ENCODE measurements at regions not wholly inside any gene's neighbourhood (a gene's known extent, or its start where the extent isn't known, plus 50 kb on each side); places are given as distances from the start of the nearest gene placed in this dataset.

- TF ChIP-seq POLR2AphosphoS5 (IDR thresholded peaks at IDR 0.05; ENCODE audit: low read depth) (no peak), CTCF (IDR thresholded peaks at IDR 0.05; ENCODE audit: insufficient read depth, low read length) (no peak)
Observed at GRCh38 chr4:43485196-43485595, 592.7 kb downstream of the GRXCR1 start.
